ENCODE measurements at regions not wholly inside any gene's neighbourhood (a gene's known extent, or its start where the extent isn't known, plus 50 kb on each side); places are given as distances from the start of the nearest gene placed in this dataset.
"Not testable (repeated sequence)": the region's sequence is repeated elsewhere in the genome, so short reads cannot be mapped to it uniquely, and the experiment has no call there.

GRCh38 chr3:29181149-29181780 is 99.6 kb upstream of the RBMS3 start:
- H3K27me3 ChIP-seq (ENCODE audit: control insufficient read depth, insufficient read depth, low read length), result no peaks in the 10 kb centered on the region
- no peak overlapping the region for H3K4me3 ChIP-seq (ENCODE audit: low read length)
- no peak overlapping the region for H3K27ac ChIP-seq (ENCODE audit: low read depth, low read length)
- H3K4me1 ChIP-seq (ENCODE audit: control insufficient read depth, insufficient read depth, low read length), result no peaks in the 10 kb centered on the region
- no peaks in the 10 kb centered on the region for H3K36me3 ChIP-seq (ENCODE audit: control insufficient read depth, insufficient read depth, low read length)
- H3K9ac ChIP-seq (ENCODE audit: low read length), result no peak overlapping the region

DNA sequence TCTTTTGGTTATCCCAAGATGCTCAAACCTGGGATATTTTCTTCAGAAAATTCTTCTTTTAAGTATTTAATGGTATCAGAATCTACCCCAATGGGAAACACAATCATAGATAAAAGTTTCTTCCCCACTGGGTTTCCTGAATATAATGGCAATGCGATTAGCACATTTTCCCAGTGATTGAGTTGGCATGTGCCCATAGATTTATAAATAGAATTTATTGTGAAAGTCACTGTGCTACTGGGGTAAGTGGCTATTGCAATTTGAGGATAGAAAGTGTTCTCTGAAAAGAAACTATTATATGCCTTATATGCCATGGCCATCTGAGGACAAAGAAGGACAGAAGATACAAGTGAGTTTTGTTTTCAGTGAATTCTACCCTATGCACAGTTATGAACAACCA is 99.0 kb upstream of the RBMS3 start:
- Histone ChIP-seq H3K36me3 (ENCODE audit: control insufficient read depth, insufficient read depth, low read length) (no peaks in the 10 kb centered on the region), H3K27ac (ENCODE audit: low read depth, low read length) (no peak overlapping the region), H3K4me1 (ENCODE audit: control insufficient read depth, insufficient read depth, low read length) (no peaks in the 10 kb centered on the region), H3K9ac (ENCODE audit: low read length) (no peak overlapping the region), H3K27me3 (ENCODE audit: control insufficient read depth, insufficient read depth, low read length) (no peaks in the 10 kb centered on the region), H3K4me3 (ENCODE audit: low read length) (no peak overlapping the region)

- H3K4me1 ChIP-seq (ENCODE audit: control insufficient read depth, insufficient read depth, low read length); H3K36me3 ChIP-seq (ENCODE audit: control insufficient read depth, insufficient read depth, low read length); H3K9ac ChIP-seq (ENCODE audit: low read length); H3K27ac ChIP-seq (ENCODE audit: low read depth, low read length); H3K27me3 ChIP-seq (ENCODE audit: control insufficient read depth, insufficient read depth, low read length); H3K4me3 ChIP-seq (ENCODE audit: low read length): not testable (repeated sequence)
Measured at GRCh38 chr3:29182828-29183227, 98.0 kb upstream of the RBMS3 start.

DNA sequence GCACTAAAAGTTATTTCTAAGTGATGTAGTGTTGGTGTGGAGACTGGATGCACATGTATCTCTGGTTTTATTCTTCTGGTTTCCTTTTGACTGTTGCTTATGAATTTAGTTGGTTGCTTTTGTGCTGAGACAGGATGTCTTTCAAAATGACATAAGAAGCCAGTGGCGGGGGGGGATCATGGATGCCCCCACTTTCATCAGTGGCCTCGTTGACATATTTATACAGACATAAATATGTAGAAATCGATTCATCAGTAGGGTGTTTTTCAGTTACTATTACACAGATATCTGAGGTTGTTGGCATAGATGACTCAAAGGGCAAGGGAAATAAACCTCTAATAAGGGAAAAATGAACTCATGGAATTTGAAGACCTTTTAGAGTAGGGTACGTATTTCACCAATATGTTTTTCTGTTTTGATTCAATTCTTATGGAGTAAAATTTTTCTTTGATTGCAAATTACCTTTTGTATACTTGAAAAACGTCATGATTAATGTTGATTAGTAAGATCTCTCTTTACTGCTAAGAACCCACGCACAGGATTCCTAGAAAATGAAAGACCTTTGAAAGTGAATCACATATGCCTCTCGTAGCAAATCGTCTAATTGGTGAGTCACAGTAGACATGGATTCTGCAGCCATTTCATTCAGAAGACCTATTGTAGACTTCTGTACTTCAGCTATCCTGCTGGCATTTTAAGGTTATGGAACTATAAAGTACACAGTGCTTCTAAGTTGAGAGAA is 97.4 kb upstream of the RBMS3 start:
- Histone ChIP-seq H3K4me3 (ENCODE audit: low read length) (no peak overlapping the region), H3K27ac (ENCODE audit: low read depth, low read length) (no peak overlapping the region)

DNA sequence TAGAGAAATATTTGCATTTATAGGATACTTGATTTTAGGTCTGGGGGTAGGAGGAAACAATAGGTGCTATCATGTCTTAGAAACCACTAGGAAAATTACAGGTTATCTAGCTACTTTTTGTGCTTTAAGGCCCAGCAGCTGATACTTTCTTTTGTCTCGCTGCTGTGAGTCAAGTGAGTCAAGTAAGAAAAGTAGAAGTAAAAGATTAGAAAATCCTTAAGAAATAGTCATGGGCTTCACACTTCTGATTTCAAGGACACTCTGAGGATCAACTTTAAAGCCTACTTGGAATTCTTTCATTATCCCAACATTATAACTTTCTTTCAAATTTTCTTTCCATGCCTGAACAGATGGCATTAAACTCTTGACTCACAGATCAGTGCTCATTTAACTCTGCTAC is 95.2 kb upstream of the RBMS3 start:
- H3K9ac ChIP-seq (ENCODE audit: low read length), result no peak overlapping the region
- H3K36me3 ChIP-seq (ENCODE audit: control insufficient read depth, insufficient read depth, low read length), result no peaks in the 10 kb centered on the region
- H3K27ac ChIP-seq (ENCODE audit: low read depth, low read length), result no peak overlapping the region
- no peak overlapping the region for H3K4me3 ChIP-seq (ENCODE audit: low read length)
- H3K27me3 ChIP-seq (ENCODE audit: control insufficient read depth, insufficient read depth, low read length), result no peaks in the 10 kb centered on the region
- no peaks in the 10 kb centered on the region for H3K4me1 ChIP-seq (ENCODE audit: control insufficient read depth, insufficient read depth, low read length)

More for the DNA sequence above, 97.4 kb upstream of the RBMS3 start:
- Histone ChIP-seq H3K4me1 (ENCODE audit: control insufficient read depth, insufficient read depth, low read length) (no peaks in the 10 kb centered on the region), H3K36me3 (ENCODE audit: control insufficient read depth, insufficient read depth, low read length) (no peaks in the 10 kb centered on the region), H3K27me3 (ENCODE audit: control insufficient read depth, insufficient read depth, low read length) (no peaks in the 10 kb centered on the region), H3K9ac (ENCODE audit: low read length) (no peak overlapping the region)

DNA sequence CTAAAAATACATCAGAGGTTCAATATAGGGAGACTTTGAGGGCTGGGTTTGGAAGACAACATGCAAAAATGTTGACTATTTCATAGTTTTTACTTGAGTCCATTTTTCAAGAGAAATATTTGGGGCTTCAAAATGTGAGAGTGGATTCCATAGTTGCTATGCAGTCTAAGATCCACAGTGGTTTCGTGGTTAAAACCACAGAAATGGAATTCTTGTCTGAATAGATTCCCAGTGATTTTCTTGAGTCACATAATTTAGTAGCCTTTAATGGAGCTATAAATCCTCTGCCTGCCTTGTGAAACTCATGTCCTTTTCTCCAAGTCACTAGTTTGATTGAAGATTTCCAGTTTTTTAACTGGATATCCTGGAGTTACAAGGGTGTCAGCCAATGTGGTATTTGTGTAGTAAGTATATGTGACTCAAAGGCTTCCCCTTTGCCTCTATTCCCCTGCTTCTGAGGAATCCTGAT is 94.7 kb upstream of the RBMS3 start:
- Histone ChIP-seq H3K36me3 (ENCODE audit: control insufficient read depth, insufficient read depth, low read length) (no peaks in the 10 kb centered on the region), H3K4me1 (ENCODE audit: control insufficient read depth, insufficient read depth, low read length) (no peaks in the 10 kb centered on the region), H3K27ac (ENCODE audit: low read depth, low read length) (no peak overlapping the region), H3K4me3 (ENCODE audit: low read length) (no peak overlapping the region), H3K27me3 (ENCODE audit: control insufficient read depth, insufficient read depth, low read length) (no peaks in the 10 kb centered on the region), H3K9ac (ENCODE audit: low read length) (no peak overlapping the region)

DNA sequence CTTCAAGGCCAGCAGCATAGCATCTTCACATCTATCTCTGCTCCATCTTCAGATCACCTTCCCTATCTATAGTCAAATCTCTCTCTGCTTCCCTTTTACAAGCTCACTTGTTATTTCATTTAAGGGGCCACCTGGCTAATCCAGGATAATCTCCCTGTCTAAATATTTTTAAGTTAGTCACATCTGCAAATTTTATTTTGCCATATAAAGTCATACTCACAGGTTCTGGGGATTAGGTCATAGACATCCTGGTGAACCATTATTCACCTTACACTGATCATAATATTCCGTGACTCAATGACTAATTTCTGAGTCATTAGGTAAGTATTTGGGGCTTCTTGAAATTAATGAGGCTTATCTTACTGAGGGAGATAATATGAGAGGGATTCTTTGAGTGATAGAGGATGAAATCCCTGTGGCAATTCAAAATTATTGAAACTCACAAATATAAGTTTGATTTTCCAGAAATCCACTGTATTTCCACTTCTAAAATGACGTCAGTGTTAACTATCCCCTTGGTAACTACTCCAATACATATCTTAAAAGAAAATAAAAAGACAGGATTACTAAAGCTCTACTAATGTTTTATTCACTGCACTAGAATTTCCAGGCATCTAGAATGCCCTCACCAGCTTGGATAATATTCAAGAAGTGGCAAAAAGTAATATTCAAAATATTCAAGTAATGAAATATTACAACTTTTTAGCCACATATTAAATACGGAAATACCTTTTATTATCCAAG is 93.7 kb upstream of the RBMS3 start:
- H3K36me3 ChIP-seq (ENCODE audit: control insufficient read depth, insufficient read depth, low read length), result no peaks in the 10 kb centered on the region
- H3K4me3 ChIP-seq (ENCODE audit: low read length), result no peak overlapping the region
- no peaks in the 10 kb centered on the region for H3K4me1 ChIP-seq (ENCODE audit: control insufficient read depth, insufficient read depth, low read length)
- H3K27me3 ChIP-seq (ENCODE audit: control insufficient read depth, insufficient read depth, low read length), result no peaks in the 10 kb centered on the region
- no peak overlapping the region for H3K9ac ChIP-seq (ENCODE audit: low read length)
- H3K27ac ChIP-seq (ENCODE audit: low read depth, low read length), result no peak overlapping the region

- Histone ChIP-seq H3K9ac (ENCODE audit: low read length) (no peak overlapping the region), H3K27me3 (ENCODE audit: control insufficient read depth, insufficient read depth, low read length) (no peaks in the 10 kb centered on the region), H3K4me1 (ENCODE audit: control insufficient read depth, insufficient read depth, low read length) (no peaks in the 10 kb centered on the region), H3K36me3 (ENCODE audit: control insufficient read depth, insufficient read depth, low read length) (no peaks in the 10 kb centered on the region), H3K4me3 (ENCODE audit: low read length) (no peak overlapping the region), H3K27ac (ENCODE audit: low read depth, low read length) (no peak overlapping the region)
Measured at GRCh38 chr3:29189328-29189727, 91.5 kb upstream of the RBMS3 start.

GRCh38 chr3:29194139-29194538 is 86.7 kb upstream of the RBMS3 start:
- H3K4me1 ChIP-seq (ENCODE audit: control insufficient read depth, insufficient read depth, low read length), result no peaks in the 10 kb centered on the region
- no peak overlapping the region for H3K4me3 ChIP-seq (ENCODE audit: low read length)

GRCh38 chr3:29195056-29195455 is 85.8 kb upstream of the RBMS3 start:
- no peaks in the 10 kb centered on the region for H3K4me1 ChIP-seq (ENCODE audit: control insufficient read depth, insufficient read depth, low read length)
- no peaks in the 10 kb centered on the region for H3K27me3 ChIP-seq (ENCODE audit: control insufficient read depth, insufficient read depth, low read length)
- no peak overlapping the region for H3K27ac ChIP-seq (ENCODE audit: low read depth, low read length)
- no peaks in the 10 kb centered on the region for H3K36me3 ChIP-seq (ENCODE audit: control insufficient read depth, insufficient read depth, low read length)
- no peak overlapping the region for H3K9ac ChIP-seq (ENCODE audit: low read length)
- H3K4me3 ChIP-seq (ENCODE audit: low read length), result no peak overlapping the region

More at GRCh38 chr3:29194139-29194538, 86.7 kb upstream of the RBMS3 start:
- no peak overlapping the region for H3K27ac ChIP-seq (ENCODE audit: low read depth, low read length)
- H3K27me3 ChIP-seq (ENCODE audit: control insufficient read depth, insufficient read depth, low read length), result no peaks in the 10 kb centered on the region
- H3K36me3 ChIP-seq (ENCODE audit: control insufficient read depth, insufficient read depth, low read length), result no peaks in the 10 kb centered on the region
- H3K9ac ChIP-seq (ENCODE audit: low read length), result no peak overlapping the region

DNA sequence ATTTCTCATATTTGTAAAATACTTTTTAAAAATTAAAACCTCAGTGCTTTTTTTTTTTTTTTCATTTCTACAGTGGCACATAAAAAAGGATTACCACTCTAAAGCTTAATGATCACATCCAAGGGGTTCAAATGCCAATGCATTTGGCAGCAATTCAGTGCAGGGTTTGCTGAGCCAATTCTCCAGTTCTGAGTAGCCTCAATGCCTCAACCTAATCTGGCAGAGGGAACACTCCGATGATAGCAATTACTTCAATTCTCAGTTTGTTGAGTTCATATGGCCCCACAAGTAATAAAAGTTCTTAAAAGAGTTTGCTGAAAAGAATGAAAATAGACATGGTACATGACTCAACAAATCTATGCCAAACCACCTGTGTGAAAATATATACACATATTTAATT is 79.3 kb upstream of the RBMS3 start:
- no peaks in the 10 kb centered on the region for H3K4me1 ChIP-seq (ENCODE audit: control insufficient read depth, insufficient read depth, low read length)

GRCh38 chr3:29202378-29202777 is 78.5 kb upstream of the RBMS3 start:
- no peak overlapping the region for H3K9ac ChIP-seq (ENCODE audit: low read length)
- no peak overlapping the region for H3K27ac ChIP-seq (ENCODE audit: low read depth, low read length)
- H3K36me3 ChIP-seq (ENCODE audit: control insufficient read depth, insufficient read depth, low read length), result no peaks in the 10 kb centered on the region
- no peak overlapping the region for H3K4me3 ChIP-seq (ENCODE audit: low read length)
- H3K4me1 ChIP-seq (ENCODE audit: control insufficient read depth, insufficient read depth, low read length), result no peaks in the 10 kb centered on the region
- H3K27me3 ChIP-seq (ENCODE audit: control insufficient read depth, insufficient read depth, low read length), result no peaks in the 10 kb centered on the region

More for the DNA sequence above, 79.3 kb upstream of the RBMS3 start:
- Histone ChIP-seq H3K27me3 (ENCODE audit: control insufficient read depth, insufficient read depth, low read length) (no peaks in the 10 kb centered on the region), H3K36me3 (ENCODE audit: control insufficient read depth, insufficient read depth, low read length) (no peaks in the 10 kb centered on the region), H3K27ac (ENCODE audit: low read depth, low read length) (no peak overlapping the region), H3K4me3 (ENCODE audit: low read length) (no peak overlapping the region), H3K9ac (ENCODE audit: low read length) (no peak overlapping the region)
